Suprapubic skin (tissue), 4 donors: ENCODE measurements at regions not wholly inside any gene's neighbourhood (a gene's known extent, or its start where the extent isn't known, plus 50 kb on each side); places are given as distances from the start of the nearest gene placed in this dataset.

Experiments used
- DNase-seq, 2 donors: peaks; one replicate each; pipeline ENCODE4 v3.0.0-alpha.2; 2019; ENCODE audit warnings: low spot score in 2 of 2
- H3K27ac ChIP-seq: fragments of 200-600 bp; sonication (generic); one replicate; pipeline ENCODE4 v1.5.1; 2019
- H3K27me3 ChIP-seq: fragments of 200-600 bp; sonication (generic); one replicate; pipeline ENCODE4 v1.5.1; 2019
- H3K36me3 ChIP-seq: fragments of 200-600 bp; sonication (generic); one replicate; pipeline ENCODE4 v1.5.1; 2019
- H3K4me1 ChIP-seq: fragments of 200-600 bp; sonication (generic); one replicate; pipeline ENCODE4 v1.5.1; 2019
- H3K4me3 ChIP-seq: fragments of 200-600 bp; sonication (generic); one replicate; pipeline ENCODE4 v1.5.1; 2019; ENCODE audit warnings: mild to moderate bottlenecking
- H3K9me3 ChIP-seq: fragments of 200-600 bp; sonication (generic); one replicate; pipeline ENCODE4 v1.5.1; 2019
- EP300 ChIP-seq: sonication (generic); formaldehyde crosslinking; IDR thresholded peaks from one replicate; pipeline ENCODE4 v1.6.1; 2017; ENCODE audit warnings: antibody characterized with exemption
- POLR2A ChIP-seq, 2 donors: fragments of 450-650 bp; IDR thresholded peaks; one replicate each; pipeline ENCODE4 v1.6.1; 2017; ENCODE audit warnings: antibody characterized with exemption in 2 of 2, mild to moderate bottlenecking in 2 of 2, moderate library complexity in 2 of 2
- POLR2AphosphoS5 ChIP-seq, 3 donors: sonication (generic); formaldehyde crosslinking; IDR thresholded peaks; one replicate each; pipeline ENCODE4 v1.6.1; 2017; ENCODE audit warnings: antibody characterized with exemption in 3 of 3
- WGBS: methylation state at CpG from one replicate; pipeline ENCODE4 v1.1.5; 2018; 5-methylcytosine and 5-hydroxymethylcytosine counted together
- TF ChIP-seq, protein P1 (sequence below), 2 donors: fragments of 200-600 bp in 1 of 2; fragments of 450-650 bp in 1 of 2; sonication (generic) in 1 of 2; IDR thresholded peaks; one replicate each; pipeline ENCODE4 v1.5.1; 2016 to 2019; ENCODE audit warnings: antibody characterized with exemption in 2 of 2, mild to moderate bottlenecking in 1 of 2, moderate library complexity in 1 of 2

DNA sequence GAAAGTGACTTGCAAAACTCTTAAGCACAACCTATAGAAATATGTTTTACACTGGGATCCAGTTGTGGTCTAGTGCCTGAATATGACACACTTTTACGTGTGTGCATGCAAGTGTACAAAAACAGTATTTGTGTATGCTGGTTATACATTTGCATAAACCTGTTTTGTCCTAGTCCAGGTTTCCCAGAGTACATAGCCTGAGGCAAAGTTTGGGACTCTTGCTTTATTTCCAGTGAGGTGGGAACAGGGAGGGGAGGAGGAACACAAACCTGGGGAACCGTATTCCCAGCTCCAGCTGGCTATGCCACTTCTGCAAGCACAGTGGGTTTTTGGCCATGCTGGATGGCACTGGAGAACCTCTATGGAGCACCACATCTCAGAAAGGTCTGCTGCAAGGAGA, 481.1 kb upstream of the HS6ST1 start:
- Histone ChIP-seq H3K4me1 (peaks cover 12% of the 10 kb centered on the region), H3K27ac (no peak overlapping the region), H3K9me3 (no peaks in the 10 kb centered on the region), H3K27me3 (no peaks in the 10 kb centered on the region), H3K36me3 (no peaks in the 10 kb centered on the region), H3K4me3 (no peak overlapping the region)
- TF ChIP-seq EP300 (no peak), POLR2AphosphoS5 (IDR thresholded peaks at IDR 0.05) (no peak), POLR2A (IDR thresholded peaks at IDR 0.05) (no peak)
- TF ChIP-seq, protein P1, sequence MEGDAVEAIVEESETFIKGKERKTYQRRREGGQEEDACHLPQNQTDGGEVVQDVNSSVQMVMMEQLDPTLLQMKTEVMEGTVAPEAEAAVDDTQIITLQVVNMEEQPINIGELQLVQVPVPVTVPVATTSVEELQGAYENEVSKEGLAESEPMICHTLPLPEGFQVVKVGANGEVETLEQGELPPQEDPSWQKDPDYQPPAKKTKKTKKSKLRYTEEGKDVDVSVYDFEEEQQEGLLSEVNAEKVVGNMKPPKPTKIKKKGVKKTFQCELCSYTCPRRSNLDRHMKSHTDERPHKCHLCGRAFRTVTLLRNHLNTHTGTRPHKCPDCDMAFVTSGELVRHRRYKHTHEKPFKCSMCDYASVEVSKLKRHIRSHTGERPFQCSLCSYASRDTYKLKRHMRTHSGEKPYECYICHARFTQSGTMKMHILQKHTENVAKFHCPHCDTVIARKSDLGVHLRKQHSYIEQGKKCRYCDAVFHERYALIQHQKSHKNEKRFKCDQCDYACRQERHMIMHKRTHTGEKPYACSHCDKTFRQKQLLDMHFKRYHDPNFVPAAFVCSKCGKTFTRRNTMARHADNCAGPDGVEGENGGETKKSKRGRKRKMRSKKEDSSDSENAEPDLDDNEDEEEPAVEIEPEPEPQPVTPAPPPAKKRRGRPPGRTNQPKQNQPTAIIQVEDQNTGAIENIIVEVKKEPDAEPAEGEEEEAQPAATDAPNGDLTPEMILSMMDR (IDR thresholded peaks at IDR 0.05) = no peak
- DNase-seq = no peak
- WGBS = 47% methylated on average over 2 of the region's 2 CpGs

DNA sequence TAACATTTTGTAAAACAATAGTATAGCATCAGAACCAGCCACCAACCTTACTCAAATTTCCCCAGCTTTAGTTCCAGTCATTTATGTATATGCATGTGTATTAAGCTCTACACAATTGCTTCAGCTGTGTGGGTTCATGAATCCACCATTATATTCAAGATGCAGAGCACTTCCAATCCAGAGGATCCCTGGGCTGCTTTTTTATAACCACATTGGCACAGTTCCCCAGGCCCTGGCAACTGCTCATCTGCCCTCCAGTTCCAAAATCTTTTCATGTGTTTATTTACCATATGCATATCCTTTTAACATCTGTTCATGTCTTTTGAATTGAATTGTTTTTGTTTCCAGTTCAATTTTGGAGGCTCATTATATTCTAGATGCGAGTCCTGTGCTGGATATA, 482.9 kb upstream of the HS6ST1 start:
- TF ChIP-seq EP300 (no peak), POLR2A (IDR thresholded peaks at IDR 0.05) (no peak), POLR2AphosphoS5 (IDR thresholded peaks at IDR 0.05) (no peak)
- TF ChIP-seq, protein P1 (IDR thresholded peaks at IDR 0.05) = no peak
- H3K27ac ChIP-seq = no peak overlapping the region
- 26% methylated on average over 1 of the region's 1 CpG for WGBS
- H3K4me1 ChIP-seq = peaks cover 12% of the 10 kb centered on the region
- DNase-seq = no peak
- no peaks in the 10 kb centered on the region for H3K36me3 ChIP-seq
- H3K27me3 ChIP-seq = no peaks in the 10 kb centered on the region
- no peaks in the 10 kb centered on the region for H3K9me3 ChIP-seq
- H3K4me3 ChIP-seq = no peak overlapping the region

GRCh38 chr2:128803222-128803621, 484.6 kb upstream of the HS6ST1 start:
- Histone ChIP-seq H3K27me3 (no peaks in the 10 kb centered on the region), H3K9me3 (no peaks in the 10 kb centered on the region), H3K27ac (no peak overlapping the region), H3K4me1 (peaks cover 12% of the 10 kb centered on the region), H3K36me3 (no peaks in the 10 kb centered on the region), H3K4me3 (no peak overlapping the region)
- TF ChIP-seq POLR2AphosphoS5 (IDR thresholded peaks at IDR 0.05) (no peak), POLR2A (IDR thresholded peaks at IDR 0.05) (no peak), EP300 (no peak)
- TF ChIP-seq, protein P1 (IDR thresholded peaks at IDR 0.05) = no peak
- DNase-seq = no peak
- 88% methylated on average over 2 of the region's 2 CpGs for WGBS

DNA sequence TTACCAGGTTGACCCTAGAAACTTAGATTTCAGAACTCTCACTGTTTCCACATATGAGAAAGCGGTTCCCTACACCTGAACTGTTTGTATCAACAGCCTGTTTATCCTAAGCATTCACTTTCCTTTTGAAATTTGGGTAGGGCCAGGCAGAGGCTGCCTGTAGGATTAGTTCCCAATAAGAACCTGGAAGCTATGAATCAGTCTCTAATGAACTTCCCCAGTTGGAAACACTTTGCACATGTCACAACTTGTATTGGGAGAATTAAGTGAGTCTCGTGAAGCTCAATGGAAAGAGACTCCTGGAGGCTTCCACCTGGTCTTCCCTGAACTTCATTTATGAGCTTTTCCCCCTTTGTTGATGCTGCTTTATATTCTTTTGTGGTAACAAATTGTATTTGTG, 486.6 kb upstream of the HS6ST1 start:
- H3K4me3 ChIP-seq = no peak overlapping the region
- whole genome bisulfite sequencing = 35% methylated on average over 2 of the region's 2 CpGs
- H3K27ac ChIP-seq = no peak overlapping the region
- no peaks in the 10 kb centered on the region for H3K9me3 ChIP-seq
- DNase-seq = no peak
- H3K27me3 ChIP-seq = no peaks in the 10 kb centered on the region
- peaks cover 7% of the 10 kb centered on the region for H3K4me1 ChIP-seq
- no peak for TF ChIP-seq POLR2AphosphoS5 (IDR thresholded peaks at IDR 0.05)
- TF ChIP-seq, protein P1 (IDR thresholded peaks at IDR 0.05) = no peak
- TF ChIP-seq EP300 = no peak
- no peak for TF ChIP-seq POLR2A (IDR thresholded peaks at IDR 0.05)
- H3K36me3 ChIP-seq = no peaks in the 10 kb centered on the region

DNA sequence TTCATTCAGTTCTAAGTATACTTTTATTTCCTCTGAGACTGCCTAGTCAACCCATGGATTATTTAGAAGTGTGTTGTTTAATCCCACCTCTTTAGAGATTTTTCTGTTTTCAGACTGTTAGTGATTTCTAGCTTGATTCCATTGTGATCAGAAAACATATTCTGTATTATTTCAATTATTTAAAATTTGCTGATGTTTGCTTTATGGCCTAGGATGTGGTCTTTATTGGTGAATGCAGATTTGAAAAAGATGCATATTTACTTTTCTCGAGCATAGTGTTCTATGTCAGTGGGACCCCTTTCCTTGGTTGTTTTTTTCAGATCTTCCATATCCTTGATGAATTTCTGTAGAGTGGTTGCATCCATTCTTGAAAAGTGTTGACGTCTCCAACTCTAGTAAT, 487.2 kb upstream of the HS6ST1 start:
- no peak for TF ChIP-seq POLR2AphosphoS5 (IDR thresholded peaks at IDR 0.05)
- TF ChIP-seq, protein P1 (IDR thresholded peaks at IDR 0.05) = no peak
- no peak for TF ChIP-seq POLR2A (IDR thresholded peaks at IDR 0.05)
- no peak for TF ChIP-seq EP300
- no peaks in the 10 kb centered on the region for H3K27me3 ChIP-seq
- no peaks in the 10 kb centered on the region for H3K9me3 ChIP-seq
- H3K27ac ChIP-seq = no peak overlapping the region
- H3K4me3 ChIP-seq = no peak overlapping the region
- no peak for DNase-seq
- H3K36me3 ChIP-seq = no peaks in the 10 kb centered on the region
- WGBS = 92% methylated on average over 2 of the region's 2 CpGs
- H3K4me1 ChIP-seq = peaks cover 7% of the 10 kb centered on the region
